ENCODE measurements at regions not wholly inside any gene's neighbourhood (a gene's known extent, or its start where the extent isn't known, plus 50 kb on each side); places are given as distances from the start of the nearest gene placed in this dataset.
A peak's percentile ranks its signal among the peaks of the same experiment; 100 is the strongest.

- no peak for DNase-seq
These were observed 1963.0 kb downstream of the NCAM2 start for GRCh38 chr21:22961258-22961657.

- DNase-seq, result no peak
These were observed 1967.4 kb downstream of the NCAM2 start for GRCh38 chr21:22965455-22966135.

- DNase-seq, result no peak
These were observed 1983.6 kb downstream of the NCAM2 start for GRCh38 chr21:22981819-22982218.

GRCh38 chr21:22993144-22993543, 1994.9 kb downstream of the NCAM2 start:
- no peak for DNase-seq

- no peak for DNase-seq
These were observed 1995.8 kb downstream of the NCAM2 start for GRCh38 chr21:22993822-22994574.

GRCh38 chr21:23003951-23004350, 2005.7 kb downstream of the NCAM2 start:
- DNase-seq, result peak; percentile 50

- no peak for DNase-seq
These were observed 2010.5 kb downstream of the NCAM2 start for GRCh38 chr21:23008601-23009202.

- DNase-seq, result no peak
These were observed 2011.2 kb downstream of the NCAM2 start for GRCh38 chr21:23009360-23009759.

- no peak for DNase-seq
These were observed 2015.8 kb downstream of the NCAM2 start for GRCh38 chr21:23014021-23014420.

- peak; percentile 5 for DNase-seq
These were observed 2018.4 kb downstream of the NCAM2 start for GRCh38 chr21:23016617-23017016.

- DNase-seq, result no peak
These were observed 2019.8 kb downstream of the NCAM2 start for GRCh38 chr21:23017989-23018388.

GRCh38 chr21:23020969-23021368, 2022.8 kb downstream of the NCAM2 start:
- no peak for DNase-seq

GRCh38 chr21:23021481-23021880, 2023.3 kb downstream of the NCAM2 start:
- no peak for DNase-seq

GRCh38 chr21:23026878-23027277, 2028.7 kb downstream of the NCAM2 start:
- peak; percentile 80 for DNase-seq

- DNase-seq, result no peak
These were observed 2041.6 kb downstream of the NCAM2 start for GRCh38 chr21:23039846-23040245.

- DNase-seq, result no peak
These were observed 2047.7 kb downstream of the NCAM2 start for GRCh38 chr21:23045955-23046354.

- DNase-seq, result no peak
These were observed 2069.5 kb downstream of the NCAM2 start for GRCh38 chr21:23067672-23068071.

- DNase-seq, result no peak
These were observed 2085.0 kb downstream of the NCAM2 start for GRCh38 chr21:23083242-23083641.

- DNase-seq, result no peak
These were observed 2095.1 kb downstream of the NCAM2 start for GRCh38 chr21:23093259-23093658.

GRCh38 chr21:23099185-23099584, 2101.0 kb downstream of the NCAM2 start:
- DNase-seq, result no peak

- DNase-seq, result no peak
These were observed 2102.9 kb downstream of the NCAM2 start for GRCh38 chr21:23101111-23101510.

GRCh38 chr21:23108533-23108932, 2110.3 kb downstream of the NCAM2 start:
- DNase-seq, result no peak

- DNase-seq, result no peak
These were observed 2112.9 kb downstream of the NCAM2 start for GRCh38 chr21:23111070-23111600.

- no peak for DNase-seq
These were observed 2121.3 kb downstream of the NCAM2 start for GRCh38 chr21:23119491-23119890.

All from NCI-H1105 treated with DMSO at 0.1 percent for 48 hours (cell line).